Activated CD4-positive, alpha-beta T cell treated with anti-CD3 and anti-CD28 coated beads, Interleukin-2, amount 50 U/mL, for 48 hours (primary cell): ENCODE measurements at regions not wholly inside any gene's neighbourhood (a gene's known extent, or its start where the extent isn't known, plus 50 kb on each side); places are given as distances from the start of the nearest gene placed in this dataset.

Experiments
- DNase-seq, 2 experiments: peaks; one replicate each; pipeline ENCODE4 v3.0.0-alpha.2; 2020

- no peak for DNase-seq
Measured at GRCh38 chr3:102192575-102192974, 242.2 kb upstream of the ZPLD1 start.

GRCh38 chr3:102193255-102193654, 241.6 kb upstream of the ZPLD1 start:
- DNase-seq, result no peak

- DNase-seq, result no peak
Measured at GRCh38 chr3:102194001-102194400, 240.8 kb upstream of the ZPLD1 start.

- no peak for DNase-seq
Measured at GRCh38 chr3:102194760-102195159, 240.1 kb upstream of the ZPLD1 start.

- DNase-seq, result no peak
Measured at GRCh38 chr3:102195198-102195948, 239.4 kb upstream of the ZPLD1 start.

GRCh38 chr3:102200126-102200525, 234.7 kb upstream of the ZPLD1 start:
- DNase-seq, result no peak

- DNase-seq, result no peak
Measured at GRCh38 chr3:102200560-102200959, 234.3 kb upstream of the ZPLD1 start.

- DNase-seq, result no peak
Measured at GRCh38 chr3:102205647-102206046, 229.2 kb upstream of the ZPLD1 start.

- no peak for DNase-seq
Measured at GRCh38 chr3:102206511-102207031, 228.2 kb upstream of the ZPLD1 start.

- DNase-seq, result no peak
Measured at GRCh38 chr3:102207151-102207571, 227.7 kb upstream of the ZPLD1 start.

GRCh38 chr3:102215166-102215565, 219.6 kb upstream of the ZPLD1 start:
- DNase-seq, result no peak

- DNase-seq, result no peak
Measured at GRCh38 chr3:102223132-102223531, 211.7 kb upstream of the ZPLD1 start.

- no peak for DNase-seq
Measured at GRCh38 chr3:102224171-102224570, 210.6 kb upstream of the ZPLD1 start.

- DNase-seq, result no peak
Measured at GRCh38 chr3:102225005-102225404, 209.8 kb upstream of the ZPLD1 start.

GRCh38 chr3:102225407-102226132, 209.2 kb upstream of the ZPLD1 start:
- DNase-seq, result no peak

- DNase-seq, result no peak
Measured at GRCh38 chr3:102226463-102226862, 208.4 kb upstream of the ZPLD1 start.

- peak; percentile 79 to 82 for DNase-seq
Measured at GRCh38 chr3:102229062-102229655, 205.7 kb upstream of the ZPLD1 start.

GRCh38 chr3:102230057-102230456, 204.8 kb upstream of the ZPLD1 start:
- DNase-seq, result no peak

- no peak for DNase-seq
Measured at GRCh38 chr3:102233881-102234280, 200.9 kb upstream of the ZPLD1 start.

GRCh38 chr3:102235679-102236078, 199.1 kb upstream of the ZPLD1 start:
- no peak for DNase-seq

- no peak for DNase-seq
Measured at GRCh38 chr3:102237181-102237580, 197.6 kb upstream of the ZPLD1 start.

- no peak for DNase-seq
Measured at GRCh38 chr3:102237838-102238237, 197.0 kb upstream of the ZPLD1 start.

- no peak for DNase-seq
Measured at GRCh38 chr3:102238362-102238761, 196.5 kb upstream of the ZPLD1 start.

GRCh38 chr3:102240720-102241119, 194.1 kb upstream of the ZPLD1 start:
- DNase-seq, result no peak
